ENCODE measurements at regions not wholly inside any gene's neighbourhood (a gene's known extent, or its start where the extent isn't known, plus 50 kb on each side); places are given as distances from the start of the nearest gene placed in this dataset.

DNA sequence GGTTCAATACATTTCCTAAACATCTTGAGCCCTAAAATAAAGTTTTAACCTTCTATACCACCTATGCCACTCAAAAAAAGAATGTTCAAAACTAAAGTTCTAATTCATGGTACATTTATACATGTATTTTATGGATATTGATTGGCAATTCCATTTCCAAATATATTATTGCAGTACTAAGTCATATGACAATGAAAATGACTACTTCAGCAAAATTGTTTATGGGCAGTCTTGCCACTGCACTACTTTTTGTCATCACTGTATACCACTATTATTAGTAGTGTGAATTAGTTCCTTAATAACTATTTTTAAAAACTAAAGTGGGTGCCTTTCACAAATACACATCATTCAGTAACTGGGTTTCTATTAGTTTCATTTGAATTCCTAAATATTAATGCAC, 199.6 kb upstream of the CYLC2 start:
- no peak for TF ChIP-seq POLR2A (IDR thresholded peaks at IDR 0.05)
- no peak for TF ChIP-seq CTCF (IDR thresholded peaks at IDR 0.05)
- no peak for TF ChIP-seq POLR2AphosphoS5 (IDR thresholded peaks at IDR 0.05)
- no peak for DNase-seq (ENCODE audit: low spot score)

GRCh38 chr9:102779356-102779755, 215.8 kb upstream of the CYLC2 start:
- H3K36me3 ChIP-seq = no peaks in the 10 kb centered on the region
- no peak for DNase-seq (ENCODE audit: low spot score)
- H3K9me3 ChIP-seq = no peaks in the 10 kb centered on the region
- H3K27me3 ChIP-seq (replicated peaks; ENCODE audit: insufficient read depth) = no peaks in the 10 kb centered on the region
- H3K4me1 ChIP-seq (replicated peaks) = no peaks in the 10 kb centered on the region
- TF ChIP-seq POLR2AphosphoS5 (IDR thresholded peaks at IDR 0.05) (no peak), POLR2A (IDR thresholded peaks at IDR 0.05) (no peak), CTCF (IDR thresholded peaks at IDR 0.05) (no peak)
- no peak overlapping the region for H3K27ac ChIP-seq
- intact Hi-C loops (cut with DNase I) = no loop called here
- H3K4me3 ChIP-seq = no peak overlapping the region

More for the DNA sequence above, 199.6 kb upstream of the CYLC2 start:
- no peaks in the 10 kb centered on the region for H3K27me3 ChIP-seq (replicated peaks; ENCODE audit: insufficient read depth)
- H3K9me3 ChIP-seq = no peaks in the 10 kb centered on the region
- H3K36me3 ChIP-seq = no peaks in the 10 kb centered on the region
- intact Hi-C loops (cut with DNase I) = no loop called here
- no peak overlapping the region for H3K27ac ChIP-seq
- no peak overlapping the region for H3K4me3 ChIP-seq
- H3K4me1 ChIP-seq (replicated peaks) = no peaks in the 10 kb centered on the region

DNA sequence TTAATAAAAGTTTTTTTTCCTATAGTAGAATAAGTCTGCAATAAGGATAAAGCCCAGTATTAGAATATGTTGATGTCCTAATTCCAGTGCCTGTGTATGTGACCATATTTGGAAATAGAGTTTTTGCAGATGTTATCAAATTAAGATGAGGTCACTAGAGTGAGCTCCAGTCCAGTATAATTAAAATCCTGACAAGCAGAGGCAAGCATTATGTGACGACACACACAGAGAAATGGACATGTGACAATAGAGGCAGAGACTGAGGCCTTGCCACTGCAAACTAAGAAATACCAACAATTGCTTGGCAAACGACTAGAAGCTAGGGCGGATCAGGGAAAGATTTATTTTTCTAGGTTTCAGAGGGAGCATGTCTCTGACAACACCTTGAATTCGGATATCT, 216.4 kb upstream of the CYLC2 start:
- Histone ChIP-seq H3K36me3 (no peaks in the 10 kb centered on the region), H3K27ac (no peak overlapping the region), H3K27me3 (replicated peaks; ENCODE audit: insufficient read depth) (no peaks in the 10 kb centered on the region), H3K9me3 (no peaks in the 10 kb centered on the region), H3K4me1 (replicated peaks) (no peaks in the 10 kb centered on the region), H3K4me3 (no peak overlapping the region)
- no peak for TF ChIP-seq POLR2AphosphoS5 (IDR thresholded peaks at IDR 0.05)
- no peak for TF ChIP-seq POLR2A (IDR thresholded peaks at IDR 0.05)
- no peak for TF ChIP-seq CTCF (IDR thresholded peaks at IDR 0.05)
- DNase-seq (ENCODE audit: low spot score) = no peak
- intact Hi-C loops (cut with DNase I) = no loop called here
- 42% methylated on average over 4 of the region's 4 CpGs for WGBS

GRCh38 chr9:102770704-102771103, 224.4 kb upstream of the CYLC2 start:
- intact Hi-C loops (cut with DNase I) = no loop called here
- WGBS = 89% methylated on average over 3 of the region's 3 CpGs
- TF ChIP-seq POLR2AphosphoS5 (IDR thresholded peaks at IDR 0.05) (no peak), CTCF (IDR thresholded peaks at IDR 0.05) (no peak)
- H3K27ac ChIP-seq = no peak overlapping the region
- H3K4me3 ChIP-seq = no peak overlapping the region
- no peaks in the 10 kb centered on the region for H3K27me3 ChIP-seq (replicated peaks; ENCODE audit: insufficient read depth)
- no peak for DNase-seq (ENCODE audit: low spot score)
- H3K9me3 ChIP-seq = no peaks in the 10 kb centered on the region
- H3K4me1 ChIP-seq (replicated peaks) = no peaks in the 10 kb centered on the region
- no peaks in the 10 kb centered on the region for H3K36me3 ChIP-seq

GRCh38 chr9:102769307-102769706, 225.8 kb upstream of the CYLC2 start:
- H3K36me3 ChIP-seq = no peaks in the 10 kb centered on the region
- no peaks in the 10 kb centered on the region for H3K27me3 ChIP-seq (replicated peaks; ENCODE audit: insufficient read depth)
- H3K4me1 ChIP-seq (replicated peaks) = no peaks in the 10 kb centered on the region
- no peak overlapping the region for H3K4me3 ChIP-seq
- TF ChIP-seq POLR2AphosphoS5 (IDR thresholded peaks at IDR 0.05) (no peak), CTCF (IDR thresholded peaks at IDR 0.05) (no peak), POLR2A (IDR thresholded peaks at IDR 0.05) (no peak)
- H3K27ac ChIP-seq = no peak overlapping the region
- no peaks in the 10 kb centered on the region for H3K9me3 ChIP-seq
- DNase-seq (ENCODE audit: low spot score) = no peak
- intact Hi-C loops (cut with DNase I) = no loop called here
- WGBS = 85% methylated on average over 1 of the region's 1 CpG

Data from prostate gland (tissue), 2 donors.